ENCODE measurements at regions not wholly inside any gene's neighbourhood (a gene's known extent, or its start where the extent isn't known, plus 50 kb on each side); places are given as distances from the start of the nearest gene placed in this dataset.

- DNase-seq = no peak
Measured at GRCh38 chr9:13673348-13673747, 393.9 kb upstream of the MPDZ start.

GRCh38 chr9:13665418-13666066 lies 386.1 kb upstream of the MPDZ start:
- H3K36me3 ChIP-seq (ENCODE audit: control insufficient read depth in 1 of 2, insufficient read depth in 2 of 2, low read length in 2 of 2) = no peaks in the 10 kb centered on the region
- no peaks in the 10 kb centered on the region for H3K9me3 ChIP-seq (ENCODE audit: insufficient read depth, low read depth, low read length)
- H3K14ac ChIP-seq (ENCODE audit: low read length) = no peak overlapping the region
- H4K8ac ChIP-seq (ENCODE audit: low read depth, low read length) = no peak overlapping the region
- no peak overlapping the region for H3K18ac ChIP-seq (ENCODE audit: low read length)
- no peak overlapping the region for H3K4ac ChIP-seq (ENCODE audit: low read depth, low read length)
- H4K12ac ChIP-seq (ENCODE audit: low read depth, low read length) = no peak overlapping the region
- H4K91ac ChIP-seq (ENCODE audit: low read depth, low read length) = no peak overlapping the region
- no peak overlapping the region for H2BK5ac ChIP-seq (ENCODE audit: low read depth, low read length, poor library complexity)
- WGBS (ENCODE audit: extremely low coverage, insufficient coverage, insufficient read length) = no CpG with 5 or more reads among the region's 4 CpGs
- H3K9ac ChIP-seq (ENCODE audit: low read length) = no peak overlapping the region
- no peak overlapping the region for H2AFZ ChIP-seq (ENCODE audit: insufficient read depth, low read length, poor library complexity)
- H3K4me1 ChIP-seq (ENCODE audit: control insufficient read depth in 1 of 2, insufficient read depth in 2 of 2, low read length in 2 of 2) = no peaks in the 10 kb centered on the region
- no peaks in the 10 kb centered on the region for H3K79me1 ChIP-seq (ENCODE audit: low read length)
- no peak overlapping the region for H3K27ac ChIP-seq (ENCODE audit: low read depth, low read length)
- H3K27me3 ChIP-seq (ENCODE audit: insufficient read depth, low read length) = no peaks in the 10 kb centered on the region
- no peaks in the 10 kb centered on the region for H3K79me2 ChIP-seq (ENCODE audit: control insufficient read depth, insufficient read depth, low read length, poor library complexity)
- no peak overlapping the region for H2BK120ac ChIP-seq (ENCODE audit: insufficient read depth, low read length, poor library complexity)
- H3K23ac ChIP-seq (ENCODE audit: low read length) = no peak overlapping the region
- H2BK12ac ChIP-seq (ENCODE audit: low read length) = no peak overlapping the region
- no peak overlapping the region for H3K4me2 ChIP-seq (ENCODE audit: low read length)
- H2AK5ac ChIP-seq (ENCODE audit: low read length) = no peak overlapping the region
- peak; percentile 26 to 58 for DNase-seq
- H3K4me3 ChIP-seq (ENCODE audit: low read depth, low read length) = no peak overlapping the region

More at GRCh38 chr9:13673348-13673747, 393.9 kb upstream of the MPDZ start:
- no peaks in the 10 kb centered on the region for H3K36me3 ChIP-seq (ENCODE audit: control insufficient read depth in 1 of 2, insufficient read depth in 2 of 2, low read length in 2 of 2)
- no peak overlapping the region for H4K91ac ChIP-seq (ENCODE audit: low read depth, low read length)
- H2BK5ac ChIP-seq (ENCODE audit: low read depth, low read length, poor library complexity) = no peak overlapping the region
- no peak overlapping the region for H2AFZ ChIP-seq (ENCODE audit: insufficient read depth, low read length, poor library complexity)
- no peak overlapping the region for H3K4me3 ChIP-seq (ENCODE audit: low read depth, low read length)
- H3K4me1 ChIP-seq (ENCODE audit: control insufficient read depth in 1 of 2, insufficient read depth in 2 of 2, low read length in 2 of 2) = no peaks in the 10 kb centered on the region
- no peak overlapping the region for H2BK120ac ChIP-seq (ENCODE audit: insufficient read depth, low read length, poor library complexity)
- H2AK5ac ChIP-seq (ENCODE audit: low read length) = no peak overlapping the region
- H2BK12ac ChIP-seq (ENCODE audit: low read length) = no peak overlapping the region
- H4K12ac ChIP-seq (ENCODE audit: low read depth, low read length) = no peak overlapping the region
- no peak overlapping the region for H3K4me2 ChIP-seq (ENCODE audit: low read length)
- H3K18ac ChIP-seq (ENCODE audit: low read length) = no peak overlapping the region
- no peak overlapping the region for H3K23ac ChIP-seq (ENCODE audit: low read length)
- no peak overlapping the region for H3K27ac ChIP-seq (ENCODE audit: low read depth, low read length)
- H3K4ac ChIP-seq (ENCODE audit: low read depth, low read length) = no peak overlapping the region
- no peaks in the 10 kb centered on the region for H3K79me1 ChIP-seq (ENCODE audit: low read length)
- no peak overlapping the region for H3K9ac ChIP-seq (ENCODE audit: low read length)
- H3K14ac ChIP-seq (ENCODE audit: low read length) = no peak overlapping the region
- no peaks in the 10 kb centered on the region for H3K9me3 ChIP-seq (ENCODE audit: insufficient read depth, low read depth, low read length)
- no peaks in the 10 kb centered on the region for H3K27me3 ChIP-seq (ENCODE audit: insufficient read depth, low read length)
- no CpG with 5 or more reads among the region's 3 CpGs for WGBS (ENCODE audit: extremely low coverage, insufficient coverage, insufficient read length)
- H4K8ac ChIP-seq (ENCODE audit: low read depth, low read length) = no peak overlapping the region
- H3K79me2 ChIP-seq (ENCODE audit: control insufficient read depth, insufficient read depth, low read length, poor library complexity) = no peaks in the 10 kb centered on the region

- no CpG with 5 or more reads among the region's 3 CpGs for WGBS (ENCODE audit: extremely low coverage, insufficient coverage, insufficient read length)
Measured at GRCh38 chr9:13661014-13661413, 381.5 kb upstream of the MPDZ start.

GRCh38 chr9:13651969-13652663 lies 372.6 kb upstream of the MPDZ start:
- peaks cover 3% of the 10 kb centered on the region for H3K9me3 ChIP-seq (ENCODE audit: insufficient read depth, low read depth, low read length)
- H3K23ac ChIP-seq (ENCODE audit: low read length) = no peak overlapping the region
- no peaks in the 10 kb centered on the region for H3K79me1 ChIP-seq (ENCODE audit: low read length)
- no peak overlapping the region for H4K12ac ChIP-seq (ENCODE audit: low read depth, low read length)
- no peak overlapping the region for H2BK120ac ChIP-seq (ENCODE audit: insufficient read depth, low read length, poor library complexity)
- no peaks in the 10 kb centered on the region for H3K36me3 ChIP-seq (ENCODE audit: control insufficient read depth in 1 of 2, insufficient read depth in 2 of 2, low read length in 2 of 2)
- no peak overlapping the region for H2BK12ac ChIP-seq (ENCODE audit: low read length)
- no peak overlapping the region for H3K4me3 ChIP-seq (ENCODE audit: low read depth, low read length)
- no peak overlapping the region for H3K4me2 ChIP-seq (ENCODE audit: low read length)
- H2AFZ ChIP-seq (ENCODE audit: insufficient read depth, low read length, poor library complexity) = no peak overlapping the region
- H4K91ac ChIP-seq (ENCODE audit: low read depth, low read length) = no peak overlapping the region
- H2AK5ac ChIP-seq (ENCODE audit: low read length) = no peak overlapping the region
- DNase-seq = no peak
- H3K14ac ChIP-seq (ENCODE audit: low read length) = no peak overlapping the region
- no peak overlapping the region for H3K18ac ChIP-seq (ENCODE audit: low read length)
- no CpG with 5 or more reads among the region's 6 CpGs for WGBS (ENCODE audit: extremely low coverage, insufficient coverage, insufficient read length)
- H2BK5ac ChIP-seq (ENCODE audit: low read depth, low read length, poor library complexity) = no peak overlapping the region
- no peak overlapping the region for H4K8ac ChIP-seq (ENCODE audit: low read depth, low read length)
- no peak overlapping the region for H3K4ac ChIP-seq (ENCODE audit: low read depth, low read length)
- no peaks in the 10 kb centered on the region for H3K27me3 ChIP-seq (ENCODE audit: insufficient read depth, low read length)
- no peak overlapping the region for H3K9ac ChIP-seq (ENCODE audit: low read length)
- H3K27ac ChIP-seq (ENCODE audit: low read depth, low read length) = no peak overlapping the region
- H3K4me1 ChIP-seq (ENCODE audit: control insufficient read depth in 1 of 2, insufficient read depth in 2 of 2, low read length in 2 of 2) = no peaks in the 10 kb centered on the region
- no peaks in the 10 kb centered on the region for H3K79me2 ChIP-seq (ENCODE audit: control insufficient read depth, insufficient read depth, low read length, poor library complexity)

More at GRCh38 chr9:13661014-13661413, 381.5 kb upstream of the MPDZ start:
- no peak overlapping the region for H4K12ac ChIP-seq (ENCODE audit: low read depth, low read length)
- no peaks in the 10 kb centered on the region for H3K4me1 ChIP-seq (ENCODE audit: control insufficient read depth in 1 of 2, insufficient read depth in 2 of 2, low read length in 2 of 2)
- H3K4me3 ChIP-seq (ENCODE audit: low read depth, low read length) = no peak overlapping the region
- H3K36me3 ChIP-seq (ENCODE audit: control insufficient read depth in 1 of 2, insufficient read depth in 2 of 2, low read length in 2 of 2) = no peaks in the 10 kb centered on the region
- H3K79me1 ChIP-seq (ENCODE audit: low read length) = no peaks in the 10 kb centered on the region
- no peaks in the 10 kb centered on the region for H3K27me3 ChIP-seq (ENCODE audit: insufficient read depth, low read length)
- H3K18ac ChIP-seq (ENCODE audit: low read length) = no peak overlapping the region
- no peak overlapping the region for H2AFZ ChIP-seq (ENCODE audit: insufficient read depth, low read length, poor library complexity)
- H2BK5ac ChIP-seq (ENCODE audit: low read depth, low read length, poor library complexity) = no peak overlapping the region
- no peak overlapping the region for H3K4ac ChIP-seq (ENCODE audit: low read depth, low read length)
- no peaks in the 10 kb centered on the region for H3K79me2 ChIP-seq (ENCODE audit: control insufficient read depth, insufficient read depth, low read length, poor library complexity)
- no peak overlapping the region for H3K4me2 ChIP-seq (ENCODE audit: low read length)
- H4K91ac ChIP-seq (ENCODE audit: low read depth, low read length) = no peak overlapping the region
- H3K9me3 ChIP-seq (ENCODE audit: insufficient read depth, low read depth, low read length) = no peaks in the 10 kb centered on the region
- no peak overlapping the region for H2BK12ac ChIP-seq (ENCODE audit: low read length)
- no peak overlapping the region for H3K9ac ChIP-seq (ENCODE audit: low read length)
- DNase-seq = no peak
- no peak overlapping the region for H3K27ac ChIP-seq (ENCODE audit: low read depth, low read length)
- H2AK5ac ChIP-seq (ENCODE audit: low read length) = no peak overlapping the region
- H4K8ac ChIP-seq (ENCODE audit: low read depth, low read length) = no peak overlapping the region
- no peak overlapping the region for H3K23ac ChIP-seq (ENCODE audit: low read length)
- no peak overlapping the region for H3K14ac ChIP-seq (ENCODE audit: low read length)
- no peak overlapping the region for H2BK120ac ChIP-seq (ENCODE audit: insufficient read depth, low read length, poor library complexity)
